ENCODE measurements at regions not wholly inside any gene's neighbourhood (a gene's known extent, or its start where the extent isn't known, plus 50 kb on each side); places are given as distances from the start of the nearest gene placed in this dataset.

DNA sequence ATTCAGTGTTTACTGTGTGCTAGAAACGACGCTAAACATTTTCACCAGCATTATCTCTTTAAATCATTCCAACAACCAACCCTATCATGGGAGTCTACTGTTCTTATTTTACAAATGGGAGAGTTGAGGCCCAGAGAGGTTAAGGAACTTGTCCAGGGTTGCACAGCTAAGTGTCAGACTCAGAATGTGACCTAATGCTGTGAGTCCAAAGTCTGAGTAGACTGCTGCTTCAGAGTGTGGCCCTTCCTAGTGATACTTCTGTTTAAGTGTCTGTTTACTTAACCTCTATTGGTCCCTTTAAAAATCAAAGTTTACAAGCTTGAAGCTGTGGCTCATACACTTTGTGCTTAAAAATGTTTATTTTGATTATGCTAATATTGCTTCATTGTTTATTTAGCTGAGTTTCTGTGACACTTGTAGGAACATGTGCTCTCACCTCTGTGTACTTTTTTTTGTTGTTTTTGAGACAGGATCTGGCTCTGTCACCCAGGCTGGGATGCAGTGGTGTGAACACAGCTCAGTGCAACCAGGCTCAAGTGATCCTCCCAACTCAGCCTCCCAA, 84.4 kb upstream of the SYPL1 start:
- Mint-ChIP-seq H3K4me3 (no peak overlapping the region), H3K9me3 (peaks cover 4% of the 10 kb centered on the region), H3K36me3 (no peaks in the 10 kb centered on the region), H3K27ac (no peak overlapping the region), H3K4me1 (no peaks in the 10 kb centered on the region), H3K27me3 (ENCODE audit: low read depth) (peaks cover 3% of the 10 kb centered on the region)
- TF ChIP-seq, protein P1, sequence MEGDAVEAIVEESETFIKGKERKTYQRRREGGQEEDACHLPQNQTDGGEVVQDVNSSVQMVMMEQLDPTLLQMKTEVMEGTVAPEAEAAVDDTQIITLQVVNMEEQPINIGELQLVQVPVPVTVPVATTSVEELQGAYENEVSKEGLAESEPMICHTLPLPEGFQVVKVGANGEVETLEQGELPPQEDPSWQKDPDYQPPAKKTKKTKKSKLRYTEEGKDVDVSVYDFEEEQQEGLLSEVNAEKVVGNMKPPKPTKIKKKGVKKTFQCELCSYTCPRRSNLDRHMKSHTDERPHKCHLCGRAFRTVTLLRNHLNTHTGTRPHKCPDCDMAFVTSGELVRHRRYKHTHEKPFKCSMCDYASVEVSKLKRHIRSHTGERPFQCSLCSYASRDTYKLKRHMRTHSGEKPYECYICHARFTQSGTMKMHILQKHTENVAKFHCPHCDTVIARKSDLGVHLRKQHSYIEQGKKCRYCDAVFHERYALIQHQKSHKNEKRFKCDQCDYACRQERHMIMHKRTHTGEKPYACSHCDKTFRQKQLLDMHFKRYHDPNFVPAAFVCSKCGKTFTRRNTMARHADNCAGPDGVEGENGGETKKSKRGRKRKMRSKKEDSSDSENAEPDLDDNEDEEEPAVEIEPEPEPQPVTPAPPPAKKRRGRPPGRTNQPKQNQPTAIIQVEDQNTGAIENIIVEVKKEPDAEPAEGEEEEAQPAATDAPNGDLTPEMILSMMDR (IDR thresholded peaks at IDR 0.05; ENCODE audit: unreplicated experiment), result no peak
- no peak for DNase-seq (ENCODE audit: low spot score in 2 of 2, unreplicated experiment in 2 of 2)

DNA sequence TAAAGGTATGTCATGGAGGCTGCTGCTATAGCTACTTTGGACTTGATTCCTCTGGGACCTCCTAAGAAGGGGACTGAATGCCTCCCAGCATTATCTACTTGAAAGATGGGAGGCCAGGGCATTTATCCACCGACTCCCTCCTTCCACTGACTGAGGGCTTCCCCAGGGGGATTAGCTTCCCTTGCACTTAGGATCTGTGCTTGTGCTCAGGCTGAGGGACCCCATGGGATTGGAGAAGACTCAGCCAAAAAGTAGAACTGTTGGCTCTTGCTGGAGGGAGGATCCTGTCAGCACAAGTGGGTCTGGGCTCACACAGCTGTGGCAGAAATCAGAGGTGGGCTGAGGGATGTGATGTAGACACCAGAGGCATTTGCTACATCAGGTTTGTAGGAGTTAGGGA, 81.5 kb upstream of the SYPL1 start:
- no peak for DNase-seq (ENCODE audit: low spot score in 2 of 2, unreplicated experiment in 2 of 2)
- Mint-ChIP-seq H3K27me3 (ENCODE audit: low read depth) (peaks cover 5% of the 10 kb centered on the region), H3K36me3 (no peaks in the 10 kb centered on the region), H3K27ac (no peak overlapping the region), H3K4me1 (no peaks in the 10 kb centered on the region), H3K9me3 (peaks cover 4% of the 10 kb centered on the region), H3K4me3 (no peak overlapping the region)
- TF ChIP-seq, protein P1 (IDR thresholded peaks at IDR 0.05; ENCODE audit: unreplicated experiment), result no peak

GRCh38 chr7:106190589-106191330, 78.6 kb upstream of the SYPL1 start:
- TF ChIP-seq, protein P1 (IDR thresholded peaks at IDR 0.05; ENCODE audit: unreplicated experiment), result no peak
- peaks cover 3% of the 10 kb centered on the region for H3K27me3 Mint-ChIP-seq (ENCODE audit: low read depth)
- no peaks in the 10 kb centered on the region for H3K4me1 Mint-ChIP-seq
- peaks cover 16% of the 10 kb centered on the region for H3K9me3 Mint-ChIP-seq
- DNase-seq (ENCODE audit: low spot score in 2 of 2, unreplicated experiment in 2 of 2), result no peak
- no peak overlapping the region for H3K4me3 Mint-ChIP-seq
- no peaks in the 10 kb centered on the region for H3K36me3 Mint-ChIP-seq
- no peak overlapping the region for H3K27ac Mint-ChIP-seq

- H3K9me3 Mint-ChIP-seq, result peaks cover 19% of the 10 kb centered on the region
- DNase-seq (ENCODE audit: low spot score in 2 of 2, unreplicated experiment in 2 of 2), result no peak
These were observed 75.7 kb upstream of the SYPL1 start for GRCh38 chr7:106187613-106188350.

DNA sequence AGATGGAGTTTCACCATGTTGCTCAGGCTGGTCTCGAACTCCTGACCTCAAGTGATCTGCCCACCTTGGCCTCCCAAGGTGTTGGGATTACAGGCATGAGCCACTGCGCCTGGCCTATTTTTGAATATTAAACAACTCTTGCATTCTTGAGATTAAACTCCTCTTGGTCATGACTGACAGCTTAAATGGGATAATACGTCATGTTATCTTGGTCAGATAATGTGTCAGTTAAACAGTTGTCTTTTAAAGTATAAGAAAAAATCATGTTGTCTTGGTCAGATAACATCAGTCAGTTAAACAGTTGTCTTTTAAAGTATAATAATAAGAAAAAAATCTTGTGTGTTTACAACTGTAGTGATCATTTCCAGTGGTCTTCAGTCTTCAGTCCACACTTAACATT, 73.6 kb upstream of the SYPL1 start:
- Mint-ChIP-seq H3K36me3 (no peaks in the 10 kb centered on the region), H3K27ac (no peak overlapping the region), H3K4me3 (no peak overlapping the region), H3K27me3 (ENCODE audit: low read depth) (no peaks in the 10 kb centered on the region), H3K9me3 (peaks cover 19% of the 10 kb centered on the region), H3K4me1 (no peaks in the 10 kb centered on the region)
- TF ChIP-seq, protein P1 (IDR thresholded peaks at IDR 0.05; ENCODE audit: unreplicated experiment), result no peak
- no peak for DNase-seq (ENCODE audit: low spot score in 2 of 2, unreplicated experiment in 2 of 2)

More at GRCh38 chr7:106187613-106188350, 75.7 kb upstream of the SYPL1 start:
- Mint-ChIP-seq H3K36me3 (no peaks in the 10 kb centered on the region), H3K4me1 (no peaks in the 10 kb centered on the region), H3K27me3 (ENCODE audit: low read depth) (peaks cover 2% of the 10 kb centered on the region), H3K4me3 (no peak overlapping the region), H3K27ac (no peak overlapping the region)
- TF ChIP-seq, protein P1 (IDR thresholded peaks at IDR 0.05; ENCODE audit: unreplicated experiment), result no peak
